IPS-20b (cell line): ENCODE measurements at regions not wholly inside any gene's neighbourhood (a gene's known extent, or its start where the extent isn't known, plus 50 kb on each side); places are given as distances from the start of the nearest gene placed in this dataset.

ENCODE experiments used
- H3K27ac ChIP-seq: one replicate; pipeline ENCODE4 v1.5.1; 2013; ENCODE audit warnings: low read length
- H3K27me3 ChIP-seq: 2 replicates; pipeline ENCODE4 v1.6.1; 2013; ENCODE audit warnings: mild to moderate bottlenecking, low read length, inconsistent platforms; ENCODE audit not compliant: insufficient read depth
- H3K36me3 ChIP-seq: 2 replicates; pipeline ENCODE4 v1.6.1; 2013; ENCODE audit warnings: low read depth, mild to moderate bottlenecking, inconsistent platforms, low read length, moderate library complexity; ENCODE audit not compliant: insufficient read depth
- H3K4me1 ChIP-seq: 2 replicates; pipeline ENCODE4 v1.6.1; 2013; ENCODE audit warnings: mild to moderate bottlenecking, control low read depth, inconsistent platforms, low read length, moderate library complexity; ENCODE audit not compliant: insufficient read depth
- H3K4me3 ChIP-seq: 2 replicates; pipeline ENCODE4 v1.5.1; 2013; ENCODE audit warnings: mild to moderate bottlenecking, low read length, inconsistent platforms
- H3K9ac ChIP-seq: 2 replicates; pipeline ENCODE4 v1.6.1; 2013; ENCODE audit warnings: low read depth, mild to moderate bottlenecking, inconsistent platforms, low read length, moderate library complexity
- H3K9me3 ChIP-seq: 2 replicates; pipeline ENCODE4 v1.6.1; 2013; ENCODE audit warnings: mild to moderate bottlenecking, low read depth, low read length, inconsistent platforms; ENCODE audit not compliant: insufficient read depth

DNA sequence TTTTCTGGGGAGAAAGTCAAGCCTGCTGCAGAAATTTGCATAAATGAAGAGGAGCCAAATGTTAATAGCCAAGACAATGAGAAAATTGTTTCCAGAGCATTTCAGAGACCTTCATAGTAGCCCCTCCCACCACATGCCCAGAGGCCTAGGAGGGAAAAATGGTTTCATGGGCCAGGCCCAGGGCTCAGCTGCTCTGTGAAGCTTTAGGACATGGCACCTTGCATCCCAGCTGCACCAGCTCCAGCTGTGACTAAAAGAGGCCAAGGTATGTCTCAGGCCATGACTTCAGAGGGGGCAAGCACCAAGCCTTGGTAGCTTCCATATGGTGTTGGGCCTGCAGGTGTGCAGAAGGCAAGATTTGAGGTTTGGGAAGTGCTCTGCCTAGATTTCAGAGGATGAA lies 258.8 kb upstream of the SATB1 start:
- Histone ChIP-seq H3K9ac (no peak overlapping the region), H3K4me1 (no peaks in the 10 kb centered on the region), H3K36me3 (no peaks in the 10 kb centered on the region), H3K4me3 (no peak overlapping the region), H3K9me3 (no peaks in the 10 kb centered on the region), H3K27ac (no peak overlapping the region), H3K27me3 (no peaks in the 10 kb centered on the region)

- Histone ChIP-seq H3K4me1 (no peaks in the 10 kb centered on the region), H3K9ac (no peak overlapping the region), H3K27ac (no peak overlapping the region), H3K36me3 (no peaks in the 10 kb centered on the region), H3K27me3 (no peaks in the 10 kb centered on the region), H3K4me3 (no peak overlapping the region), H3K9me3 (no peaks in the 10 kb centered on the region)
Measured at GRCh38 chr3:18681818-18682345, 256.7 kb upstream of the SATB1 start.

- Histone ChIP-seq H3K27me3 (no peaks in the 10 kb centered on the region), H3K9me3 (no peaks in the 10 kb centered on the region), H3K4me1 (no peaks in the 10 kb centered on the region), H3K36me3 (no peaks in the 10 kb centered on the region), H3K4me3 (no peak overlapping the region), H3K9ac (no peak overlapping the region), H3K27ac (no peak overlapping the region)
Measured at GRCh38 chr3:18680758-18681157, 255.6 kb upstream of the SATB1 start.

- Histone ChIP-seq H3K27me3 (no peaks in the 10 kb centered on the region), H3K4me1 (no peaks in the 10 kb centered on the region), H3K27ac (no peak overlapping the region), H3K4me3 (no peak overlapping the region), H3K9ac (no peak overlapping the region), H3K9me3 (no peaks in the 10 kb centered on the region), H3K36me3 (no peaks in the 10 kb centered on the region)
Measured at GRCh38 chr3:18679238-18679637, 254.1 kb upstream of the SATB1 start.

- H3K36me3 ChIP-seq, result no peaks in the 10 kb centered on the region
- no peaks in the 10 kb centered on the region for H3K9me3 ChIP-seq
- H3K4me3 ChIP-seq, result no peak overlapping the region
- H3K9ac ChIP-seq, result no peak overlapping the region
- no peaks in the 10 kb centered on the region for H3K27me3 ChIP-seq
- no peaks in the 10 kb centered on the region for H3K4me1 ChIP-seq
- H3K27ac ChIP-seq, result no peak overlapping the region
Measured at GRCh38 chr3:18675197-18675596, 250.1 kb upstream of the SATB1 start.

GRCh38 chr3:18672561-18672960 lies 247.4 kb upstream of the SATB1 start:
- Histone ChIP-seq H3K9me3 (no peaks in the 10 kb centered on the region), H3K4me1 (no peaks in the 10 kb centered on the region), H3K9ac (no peak overlapping the region), H3K27me3 (no peaks in the 10 kb centered on the region), H3K36me3 (no peaks in the 10 kb centered on the region), H3K27ac (no peak overlapping the region), H3K4me3 (no peak overlapping the region)

- no peaks in the 10 kb centered on the region for H3K36me3 ChIP-seq
- H3K9ac ChIP-seq, result no peak overlapping the region
- H3K4me3 ChIP-seq, result no peak overlapping the region
- H3K4me1 ChIP-seq, result no peaks in the 10 kb centered on the region
- no peak overlapping the region for H3K27ac ChIP-seq
- no peaks in the 10 kb centered on the region for H3K27me3 ChIP-seq
- no peaks in the 10 kb centered on the region for H3K9me3 ChIP-seq
Measured at GRCh38 chr3:18670759-18671158, 245.6 kb upstream of the SATB1 start.

DNA sequence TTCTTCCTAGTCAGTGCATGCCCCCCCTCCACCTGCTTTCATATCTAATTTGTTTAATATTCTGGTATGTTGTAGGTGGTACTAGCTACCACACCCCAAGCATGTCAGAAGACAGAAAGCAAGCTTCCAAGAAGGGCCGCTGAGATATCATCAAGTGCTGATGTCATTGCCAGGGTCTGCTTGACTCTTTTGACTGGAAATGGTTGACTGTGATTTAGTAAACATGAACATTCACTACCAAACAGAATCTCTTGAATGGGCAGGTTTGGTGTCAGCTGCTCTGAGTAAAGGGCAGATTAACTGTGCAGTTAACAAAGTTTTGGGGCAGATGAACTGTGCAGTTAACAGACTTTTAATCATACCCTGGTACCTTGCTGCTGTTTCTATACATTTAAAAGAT lies 244.2 kb upstream of the SATB1 start:
- Histone ChIP-seq H3K27me3 (no peaks in the 10 kb centered on the region), H3K4me1 (no peaks in the 10 kb centered on the region), H3K4me3 (no peak overlapping the region), H3K9ac (no peak overlapping the region), H3K27ac (no peak overlapping the region), H3K9me3 (no peaks in the 10 kb centered on the region), H3K36me3 (no peaks in the 10 kb centered on the region)

GRCh38 chr3:18667552-18667951 lies 242.4 kb upstream of the SATB1 start:
- Histone ChIP-seq H3K4me3 (no peak overlapping the region), H3K27ac (no peak overlapping the region), H3K27me3 (no peaks in the 10 kb centered on the region), H3K9ac (no peak overlapping the region), H3K36me3 (no peaks in the 10 kb centered on the region), H3K4me1 (no peaks in the 10 kb centered on the region), H3K9me3 (no peaks in the 10 kb centered on the region)

- Histone ChIP-seq H3K9me3 (no peaks in the 10 kb centered on the region), H3K4me3 (no peak overlapping the region), H3K36me3 (no peaks in the 10 kb centered on the region), H3K9ac (no peak overlapping the region), H3K27ac (no peak overlapping the region), H3K4me1 (no peaks in the 10 kb centered on the region), H3K27me3 (no peaks in the 10 kb centered on the region)
Measured at GRCh38 chr3:18666655-18667054, 241.5 kb upstream of the SATB1 start.

- Histone ChIP-seq H3K27ac (no peak overlapping the region), H3K4me1 (no peaks in the 10 kb centered on the region), H3K36me3 (no peaks in the 10 kb centered on the region), H3K27me3 (no peaks in the 10 kb centered on the region), H3K9ac (no peak overlapping the region), H3K9me3 (no peaks in the 10 kb centered on the region), H3K4me3 (no peak overlapping the region)
Measured at GRCh38 chr3:18660059-18660458, 234.9 kb upstream of the SATB1 start.

DNA sequence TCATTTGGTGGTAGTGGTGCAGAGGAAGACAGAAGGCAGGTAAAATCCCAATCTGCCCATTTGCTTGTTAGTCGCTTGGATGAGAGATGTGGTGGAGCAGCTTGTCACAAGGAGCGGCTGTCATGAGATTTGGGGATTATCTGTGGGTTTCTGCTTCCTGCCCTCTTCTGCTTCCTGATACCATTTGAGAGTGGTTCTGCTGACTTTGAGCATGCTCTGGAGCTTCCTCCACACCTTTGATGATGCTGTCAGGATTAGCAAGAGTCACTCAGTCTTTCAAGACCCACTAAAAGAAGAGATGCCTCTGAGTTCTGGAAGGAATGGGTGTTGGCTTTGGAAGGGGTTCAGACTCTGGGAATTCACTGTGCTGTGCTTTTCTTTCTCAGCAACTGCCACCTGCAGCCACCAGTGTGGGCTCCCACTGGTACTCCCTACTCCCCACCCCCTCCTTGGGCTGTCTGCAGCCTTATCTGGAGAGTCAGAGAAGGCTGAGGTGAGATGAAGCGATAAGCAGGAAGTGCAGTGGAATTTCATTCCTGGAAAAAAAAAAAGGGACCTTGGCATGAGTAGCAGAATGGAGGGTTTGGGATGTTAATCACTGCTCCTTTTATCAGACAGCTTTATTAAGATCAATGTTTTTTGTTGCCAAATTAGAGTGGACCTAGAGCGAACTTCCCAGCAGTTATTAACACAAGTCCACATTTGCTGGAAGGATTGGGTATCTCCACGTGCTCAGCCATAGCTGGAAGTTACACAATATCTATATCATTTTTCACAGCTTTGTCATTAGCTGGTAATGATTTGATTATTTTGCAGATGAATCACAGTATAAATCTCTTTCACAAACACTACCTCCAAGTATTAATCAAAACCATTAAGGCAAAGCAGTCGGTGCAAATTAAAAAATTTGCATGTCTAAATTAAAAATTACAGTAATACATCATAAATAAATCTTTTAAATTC lies 233.0 kb upstream of the SATB1 start:
- Histone ChIP-seq H3K4me3 (no peak overlapping the region), H3K27ac (no peak overlapping the region), H3K9me3 (no peaks in the 10 kb centered on the region), H3K4me1 (no peaks in the 10 kb centered on the region), H3K9ac (no peak overlapping the region), H3K27me3 (no peaks in the 10 kb centered on the region), H3K36me3 (no peaks in the 10 kb centered on the region)
